ENCODE measurements at regions not wholly inside any gene's neighbourhood (a gene's known extent, or its start where the extent isn't known, plus 50 kb on each side); places are given as distances from the start of the nearest gene placed in this dataset.

- Histone ChIP-seq H3K4me2 (no peak overlapping the region), H3K27me3 (ENCODE audit: insufficient read depth, low read depth) (no peaks in the 10 kb centered on the region), H2AFZ (no peak overlapping the region), H3K9me2 (ENCODE audit: insufficient read depth) (no peaks in the 10 kb centered on the region), H3K4me1 (replicated peaks; ENCODE audit: insufficient read depth) (no peaks in the 10 kb centered on the region), H3K79me2 (ENCODE audit: low read depth) (no peaks in the 10 kb centered on the region), H3K9me3 (ENCODE audit: insufficient read depth, low read depth) (no peaks in the 10 kb centered on the region), H3F3A (ENCODE audit: insufficient read depth, low read depth) (no peaks in the 10 kb centered on the region), H3K4me3 (no peak overlapping the region), H4K20me1 (ENCODE audit: insufficient read depth) (no peaks in the 10 kb centered on the region), H3K27ac (no peak overlapping the region), H3K36me3 (ENCODE audit: low read depth) (no peaks in the 10 kb centered on the region)
- BruUV-seq (replicated peaks): no TSS peak
- intact Hi-C loops (cut with micrococcal nuclease; ENCODE audit: unreplicated experiment): no loop called here
- ChIA-PET CTCF (no interaction called here), POLR2A (ENCODE audit: unreplicated experiment) (no interaction called here)
- no peak for TF ChIP-seq EZH2 (IDR thresholded peaks at IDR 0.05; ENCODE audit: low read depth)
- TF ChIP-seq, protein P1, sequence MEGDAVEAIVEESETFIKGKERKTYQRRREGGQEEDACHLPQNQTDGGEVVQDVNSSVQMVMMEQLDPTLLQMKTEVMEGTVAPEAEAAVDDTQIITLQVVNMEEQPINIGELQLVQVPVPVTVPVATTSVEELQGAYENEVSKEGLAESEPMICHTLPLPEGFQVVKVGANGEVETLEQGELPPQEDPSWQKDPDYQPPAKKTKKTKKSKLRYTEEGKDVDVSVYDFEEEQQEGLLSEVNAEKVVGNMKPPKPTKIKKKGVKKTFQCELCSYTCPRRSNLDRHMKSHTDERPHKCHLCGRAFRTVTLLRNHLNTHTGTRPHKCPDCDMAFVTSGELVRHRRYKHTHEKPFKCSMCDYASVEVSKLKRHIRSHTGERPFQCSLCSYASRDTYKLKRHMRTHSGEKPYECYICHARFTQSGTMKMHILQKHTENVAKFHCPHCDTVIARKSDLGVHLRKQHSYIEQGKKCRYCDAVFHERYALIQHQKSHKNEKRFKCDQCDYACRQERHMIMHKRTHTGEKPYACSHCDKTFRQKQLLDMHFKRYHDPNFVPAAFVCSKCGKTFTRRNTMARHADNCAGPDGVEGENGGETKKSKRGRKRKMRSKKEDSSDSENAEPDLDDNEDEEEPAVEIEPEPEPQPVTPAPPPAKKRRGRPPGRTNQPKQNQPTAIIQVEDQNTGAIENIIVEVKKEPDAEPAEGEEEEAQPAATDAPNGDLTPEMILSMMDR (conservative IDR thresholded peaks at IDR 0.05): no peak
- no peak for DNase-seq
Measured at GRCh38 chr14:35958499-35958898, 132.4 kb downstream of the BRMS1L start.

GRCh38 chr14:35956376-35957085, 130.4 kb downstream of the BRMS1L start:
- ChIA-PET CTCF (no interaction called here), POLR2A (ENCODE audit: unreplicated experiment) (no interaction called here)
- no peaks in the 10 kb centered on the region for H3K36me3 ChIP-seq (ENCODE audit: low read depth)
- no TSS peak for BruUV-seq (replicated peaks)
- H3K27ac ChIP-seq: no peak overlapping the region
- no peak for DNase-seq
- H3K9me3 ChIP-seq (ENCODE audit: insufficient read depth, low read depth): no peaks in the 10 kb centered on the region
- no peaks in the 10 kb centered on the region for H3F3A ChIP-seq (ENCODE audit: insufficient read depth, low read depth)
- no peaks in the 10 kb centered on the region for H3K9me2 ChIP-seq (ENCODE audit: insufficient read depth)
- H3K4me3 ChIP-seq: no peak overlapping the region
- no peaks in the 10 kb centered on the region for H3K4me1 ChIP-seq (replicated peaks; ENCODE audit: insufficient read depth)
- H3K79me2 ChIP-seq (ENCODE audit: low read depth): no peaks in the 10 kb centered on the region
- TF ChIP-seq EZH2 (IDR thresholded peaks at IDR 0.05; ENCODE audit: low read depth): no peak
- H3K4me2 ChIP-seq: no peak overlapping the region
- H4K20me1 ChIP-seq (ENCODE audit: insufficient read depth): no peaks in the 10 kb centered on the region
- no peak overlapping the region for H2AFZ ChIP-seq
- no peaks in the 10 kb centered on the region for H3K27me3 ChIP-seq (ENCODE audit: insufficient read depth, low read depth)
- intact Hi-C loops (cut with micrococcal nuclease; ENCODE audit: unreplicated experiment): no loop called here

- intact Hi-C loops (cut with micrococcal nuclease; ENCODE audit: unreplicated experiment): no loop called here
- CTCF ChIA-PET: no interaction called here
- BruUV-seq (replicated peaks): no TSS peak
Measured at GRCh38 chr14:35952584-35952983, 126.4 kb downstream of the BRMS1L start.

More at GRCh38 chr14:35952584-35952983, 126.4 kb downstream of the BRMS1L start:
- Histone ChIP-seq H3K27me3 (ENCODE audit: insufficient read depth, low read depth) (no peaks in the 10 kb centered on the region), H3K4me2 (no peak overlapping the region), H2AFZ (no peak overlapping the region), H3K9me2 (ENCODE audit: insufficient read depth) (no peaks in the 10 kb centered on the region), H3K79me2 (ENCODE audit: low read depth) (no peaks in the 10 kb centered on the region), H3K36me3 (ENCODE audit: low read depth) (no peaks in the 10 kb centered on the region), H3K4me3 (no peak overlapping the region), H3K27ac (no peak overlapping the region), H4K20me1 (ENCODE audit: insufficient read depth) (no peaks in the 10 kb centered on the region), H3F3A (ENCODE audit: insufficient read depth, low read depth) (no peaks in the 10 kb centered on the region), H3K9me3 (ENCODE audit: insufficient read depth, low read depth) (no peaks in the 10 kb centered on the region), H3K4me1 (replicated peaks; ENCODE audit: insufficient read depth) (no peaks in the 10 kb centered on the region)
- POLR2A ChIA-PET (ENCODE audit: unreplicated experiment): no interaction called here
- no peak for DNase-seq
- TF ChIP-seq, protein P1 (conservative IDR thresholded peaks at IDR 0.05): no peak
- no peak for TF ChIP-seq EZH2 (IDR thresholded peaks at IDR 0.05; ENCODE audit: low read depth)

Measured in PC-9 (cell line).